K562 (cell line): ENCODE measurements at regions not wholly inside any gene's neighbourhood (a gene's known extent, or its start where the extent isn't known, plus 50 kb on each side); places are given as distances from the start of the nearest gene placed in this dataset.

ENCODE experiments used
- ATAC-seq: fragments of 200-7000 bp; cut with Tn5 transposase; 3 replicates; pipeline ENCODE4 v1.9.1; 2020; ENCODE audit warnings: moderate library complexity
- BruUV-seq: library from RNA; stranded (reverse); fragments of 400-500 nt; replicated peaks from 2 replicates; lab custom pipeline; 2021; lab: Mats Ljungman, UMichigan
- CTCF ChIA-PET: fragments of 300-600 bp; formaldehyde crosslinking; extraction: SDS; loops from one replicate; lab custom pipeline; 2021; ENCODE audit warnings: low intra/inter-chr PET ratio; lab: Yijun Ruan, JAX
- POLR2A ChIA-PET: fragments of 300-600, 350-650 bp; sonication (Branson Sonifier 250); formaldehyde crosslinking; extraction: SDS; loops from one replicate; lab custom pipeline; 2021; ENCODE audit warnings: antibody characterized with exemption, inconsistent platforms; lab: Yijun Ruan, JAX
- DNase-seq, 4 experiments: peaks; one replicate each; pipeline versions ENCODE4 v3.0.0 to v3.0.0-alpha.2; 2011 to 2018; ENCODE audit warnings: low spot score in 3 of 4, mixed read lengths in 3 of 4; ENCODE audit errors: extremely low read depth in 1 of 4
- FAIRE-seq: peaks from 2 replicates; lab custom pipeline; 2011; peaks lifted over from hg19 to GRCh38; lab: Jason Lieb, UNC
- H2AFZ ChIP-seq: 2 replicates; pipeline ENCODE4 v1.6.0; 2011; ENCODE audit warnings: low read depth, low read length, control low read depth, inconsistent platforms
- H3K27ac ChIP-seq: fragments of 200-600 bp; 3 replicates; pipeline ENCODE4 v1.8.0; 2011; ENCODE audit warnings: low read depth, mild to moderate bottlenecking, control low read depth, inconsistent platforms, low read length, moderate library complexity, mixed read lengths; ENCODE audit errors: extremely low read depth
- H3K27me3 ChIP-seq, 2 experiments: fragments of 300-600 bp in 1 of 2; 2 replicates in 1 of 2; 3 replicates in 1 of 2; pipeline versions ENCODE4 v1.6.0 to v1.8.0; 2011; ENCODE audit warnings: inconsistent platforms in 2 of 2, low read length in 2 of 2, mild to moderate bottlenecking in 1 of 2, mixed read lengths in 1 of 2, moderate library complexity in 1 of 2; ENCODE audit not compliant: control insufficient read depth in 2 of 2, insufficient read depth in 2 of 2
- H3K36me3 ChIP-seq: fragments of 300-600 bp; 3 replicates; pipeline ENCODE4 v1.8.0; 2011; ENCODE audit warnings: mild to moderate bottlenecking, low read length, inconsistent platforms; ENCODE audit not compliant: control insufficient read depth, insufficient read depth
- H3K4me1 ChIP-seq, 2 experiments: fragments of 200-600 bp in 1 of 2; replicated peaks in 1 of 2; 2 replicates in 1 of 2; 3 replicates in 1 of 2; pipeline versions ENCODE4 v1.5.1 to v1.8.0; 2011; ENCODE audit warnings: inconsistent platforms in 2 of 2, low read length in 2 of 2, mild to moderate bottlenecking in 1 of 2, mixed read lengths in 1 of 2, moderate library complexity in 1 of 2; ENCODE audit not compliant: control insufficient read depth in 2 of 2, insufficient read depth in 2 of 2
- H3K4me2 ChIP-seq: 2 replicates; pipeline ENCODE4 v1.6.1; 2011; ENCODE audit warnings: low read length, control low read depth, inconsistent platforms, mixed read lengths; ENCODE audit not compliant: insufficient read depth
- H3K4me3 ChIP-seq: fragments of 200-600 bp; sonication (generic), shearing (Covaris generic); 2 replicates; pipeline ENCODE4 v1.5.1; 2016; ENCODE audit warnings: control low read depth, inconsistent platforms
- H3K79me2 ChIP-seq: fragments of 200-600 bp; 3 replicates; pipeline ENCODE4 v1.8.0; 2011; ENCODE audit warnings: low read length, inconsistent platforms; ENCODE audit not compliant: control insufficient read depth, insufficient read depth
- H3K9ac ChIP-seq, 2 experiments: 2 replicates each; pipeline versions ENCODE4 v1.6.0 to v1.6.1; 2011; ENCODE audit warnings: low read depth in 2 of 2, low read length in 2 of 2, control low read depth in 1 of 2, inconsistent platforms in 1 of 2, mild to moderate bottlenecking in 1 of 2, mixed read lengths in 1 of 2; ENCODE audit not compliant: insufficient read depth in 1 of 2
- H3K9me1 ChIP-seq: one replicate; pipeline ENCODE4 v1.6.0; 2011; ENCODE audit warnings: inconsistent platforms, mild to moderate bottlenecking, low read length, moderate library complexity; ENCODE audit not compliant: control insufficient read depth, insufficient read depth
- H3K9me3 ChIP-seq: replicated peaks from 2 replicates; pipeline ENCODE4 v1.5.1; 2011; ENCODE audit warnings: low read depth, low read length, inconsistent platforms; ENCODE audit not compliant: control insufficient read depth, insufficient read depth
- H4K20me1 ChIP-seq: replicated peaks from 2 replicates; pipeline ENCODE4 v1.6.1; 2011; ENCODE audit warnings: low read length, inconsistent platforms, mixed read lengths; ENCODE audit not compliant: control insufficient read depth, insufficient read depth
- CBX3 ChIP-seq, 2 experiments: IDR thresholded peaks; 1 replicate in 1 of 2; 2 replicates in 1 of 2; pipeline ENCODE4 v1.6.1; 2012; ENCODE audit warnings: inconsistent platforms in 2 of 2, low read length in 2 of 2, borderline replicate concordance in 1 of 2, control low read depth in 1 of 2
- ILK ChIP-seq: fragments of 450-650 bp; IDR thresholded peaks from 2 replicates; pipeline ENCODE4 v1.6.1; 2016; ENCODE audit warnings: missing genetic modification characterization, low read depth, mild to moderate bottlenecking, missing compliant biosample characterization, moderate library complexity, borderline replicate concordance
- JUNB ChIP-seq: fragments of 450-650 bp; formaldehyde crosslinking; conservative IDR thresholded peaks from 2 replicates; pipeline ENCODE4 v1.4.0; 2020; ENCODE audit warnings: mild to moderate bottlenecking
- MAZ ChIP-seq, 2 experiments: fragments of 450-650 bp in 1 of 2; sonication (generic) in 1 of 2; formaldehyde crosslinking; IDR thresholded peaks in 1 of 2; conservative IDR thresholded peaks in 1 of 2; 2 replicates each; pipeline versions ENCODE4 v1.4.0 to v1.5.0; 2020; ENCODE audit warnings: mild to moderate bottlenecking in 1 of 2, missing genetic modification reagents in 1 of 2
- SNRNP70 ChIP-seq: fragments of 200-400 bp; formaldehyde crosslinking; optimal IDR thresholded peaks from 2 replicates; pipeline ENCODE3; 2017; ENCODE audit warnings: low read depth, low read length
- SRSF3 ChIP-seq: fragments of 200-400 bp; formaldehyde crosslinking; IDR thresholded peaks from 2 replicates; pipeline ENCODE4 v1.6.1; 2016; ENCODE audit warnings: mild to moderate bottlenecking, low read length, moderate library complexity; ENCODE audit not compliant: insufficient read depth
- STAT6 ChIP-seq: sonication (generic); formaldehyde crosslinking; IDR thresholded peaks from 2 replicates; pipeline ENCODE4 v1.8.1; 2023; ENCODE audit warnings: mild to moderate bottlenecking, missing genetic modification reagents
- TEAD1 ChIP-seq, 2 experiments: fragments of 450-650 bp in 1 of 2; sonication (generic) in 1 of 2; formaldehyde crosslinking; IDR thresholded peaks; 2 replicates each; pipeline versions ENCODE4 v1.4.0 to v1.8.0; 2020 to 2022; ENCODE audit warnings: mild to moderate bottlenecking in 2 of 2, missing genetic modification reagents in 1 of 2
- ZNF707 ChIP-seq: fragments of 250-450 bp; sonication (Bioruptor Pico); conservative IDR thresholded peaks from 2 replicates; pipeline ENCODE4 v1.8.0; 2022; ENCODE audit warnings: inconsistent platforms, mild to moderate bottlenecking, moderate library complexity
- WGBS: fragments of 100-300 bp; shearing (Covaris generic); methylation state at CpG from one replicate; pipeline ENCODE4 v1.1.6; 2016; ENCODE audit warnings: low coverage, mixed read lengths; ENCODE audit not compliant: insufficient coverage; ENCODE audit errors: missing lambda C conversion rate; 5-methylcytosine and 5-hydroxymethylcytosine counted together
- in situ Hi-C: fragments of 300-500 bp; cut with MboI; formaldehyde crosslinking; loops from 4 replicates; pipeline ENCODE4 v1.15.0; 2018; ENCODE audit warnings: inconsistent platforms, mixed read lengths
- intact Hi-C: fragments of 100-400 bp; cut with micrococcal nuclease; formaldehyde crosslinking; loops from 2 replicates; pipeline ENCODE4 v1.14.2; 2022
- TF ChIP-seq, protein P1 (sequence below): sonication (generic); formaldehyde crosslinking; IDR thresholded peaks from 2 replicates; pipeline ENCODE4 v1.8.1; 2023; ENCODE audit warnings: mild to moderate bottlenecking, missing genetic modification reagents

GRCh38 chr7:41581041-41581440 lies 121.8 kb downstream of the INHBA start (continued):
- no peak for TF ChIP-seq STAT6
- TF ChIP-seq, all 486 proteins: peak for 0

DNA sequence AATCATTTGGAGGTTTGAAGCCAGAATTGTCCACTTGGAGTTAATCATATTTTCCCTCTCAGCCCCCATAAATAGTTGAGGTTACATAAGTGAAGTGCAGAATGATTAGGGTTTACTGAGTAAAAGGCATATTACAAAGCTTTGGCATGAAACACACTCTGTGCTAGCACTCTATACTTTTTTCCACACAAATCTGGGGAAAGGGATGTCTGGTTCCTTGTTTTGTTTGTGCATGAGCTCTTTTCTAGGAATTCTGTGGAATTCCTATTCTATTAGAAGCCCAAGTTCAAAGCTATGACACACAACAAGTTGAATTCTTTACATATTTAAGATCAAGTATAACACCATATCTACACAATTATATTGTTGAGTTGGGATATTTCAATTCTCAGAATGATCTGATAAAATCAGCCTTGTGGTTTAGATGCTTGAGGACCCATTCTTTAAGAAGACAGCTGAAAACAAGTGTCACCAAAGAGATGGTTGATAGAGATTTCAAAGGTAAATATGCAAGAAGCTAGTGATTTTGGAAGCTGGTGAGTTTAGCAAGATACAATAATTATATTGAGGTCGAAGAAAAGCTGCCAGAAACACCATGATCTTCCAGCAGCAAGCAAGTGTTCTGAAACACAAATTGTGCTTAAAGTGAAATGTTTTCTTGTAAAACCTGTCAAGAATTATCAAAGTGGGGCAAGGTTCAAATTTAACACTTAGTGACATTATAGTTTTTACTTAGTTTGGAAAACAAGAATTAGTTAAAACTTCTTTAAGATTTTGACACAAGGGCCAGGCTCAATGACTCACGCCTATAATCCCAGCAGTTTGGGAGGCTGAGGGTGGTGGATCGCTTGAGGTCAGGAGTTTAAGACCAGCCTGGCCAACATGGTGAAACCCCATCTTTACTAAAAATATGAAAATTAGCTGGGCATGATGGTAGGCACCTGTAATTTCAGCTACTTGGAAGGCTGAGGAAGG lies 122.6 kb downstream of the INHBA start:
- Histone ChIP-seq H3K4me1 (no peaks in the 10 kb centered on the region), H3K36me3 (no peaks in the 10 kb centered on the region), H3K4me3 (no peak overlapping the region), H3K27me3 (no peaks in the 10 kb centered on the region), H2AFZ (no peak overlapping the region), H3K27ac (no peak overlapping the region), H3K4me2 (no peak overlapping the region), H3K9me1 (no peaks in the 10 kb centered on the region), H3K79me2 (no peaks in the 10 kb centered on the region), H3K9ac (no peak overlapping the region), H4K20me1 (no peaks in the 10 kb centered on the region), H3K9me3 (0 out of 2 replicates have a peak, but pooled peaks cover 1% of the 10 kb centered on the region)
- no TSS peak for BruUV-seq
- DNase-seq: no peak
- ChIA-PET CTCF (no interaction called here), POLR2A (no interaction called here)
- FAIRE-seq: no peak
- ATAC-seq: no peak
- intact Hi-C loops: no loop called here
- in situ Hi-C loops: no loop called here
- WGBS: 0% methylated on average over 3 of the region's 3 CpGs
- TF ChIP-seq TEAD1 (CRISPR knock-in tag; IDR thresholded peaks at IDR 0.05): no peak
- TF ChIP-seq, protein P1, sequence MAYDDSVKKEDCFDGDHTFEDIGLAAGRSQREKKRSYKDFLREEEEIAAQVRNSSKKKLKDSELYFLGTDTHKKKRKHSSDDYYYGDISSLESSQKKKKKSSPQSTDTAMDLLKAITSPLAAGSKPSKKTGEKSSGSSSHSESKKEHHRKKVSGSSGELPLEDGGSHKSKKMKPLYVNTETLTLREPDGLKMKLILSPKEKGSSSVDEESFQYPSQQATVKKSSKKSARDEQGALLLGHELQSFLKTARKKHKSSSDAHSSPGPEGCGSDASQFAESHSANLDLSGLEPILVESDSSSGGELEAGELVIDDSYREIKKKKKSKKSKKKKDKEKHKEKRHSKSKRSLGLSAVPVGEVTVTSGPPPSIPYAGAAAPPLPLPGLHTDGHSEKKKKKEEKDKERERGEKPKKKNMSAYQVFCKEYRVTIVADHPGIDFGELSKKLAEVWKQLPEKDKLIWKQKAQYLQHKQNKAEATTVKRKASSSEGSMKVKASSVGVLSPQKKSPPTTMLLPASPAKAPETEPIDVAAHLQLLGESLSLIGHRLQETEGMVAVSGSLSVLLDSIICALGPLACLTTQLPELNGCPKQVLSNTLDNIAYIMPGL (CRISPR knock-in tag): no peak
- no peak for TF ChIP-seq ILK
- no peak for TF ChIP-seq CBX3 (IDR thresholded peaks at IDR 0.05; ENCODE audit: borderline replicate concordance in 1 of 2, low read length in 2 of 2)
- no peak for TF ChIP-seq MAZ (CRISPR knock-in tag; conservative IDR thresholded peaks at IDR 0.05 in 1 of 2, IDR thresholded peaks at IDR 0.05 in 1 of 2)
- no peak for TF ChIP-seq SRSF3
- TF ChIP-seq JUNB (CRISPR knock-in tag): no peak
- TF ChIP-seq SNRNP70: no peak
- no peak for TF ChIP-seq ZNF707 (CRISPR knock-in tag)
- no peak for TF ChIP-seq STAT6
